Right lobe of liver (tissue), 4 donors: ENCODE measurements at regions not wholly inside any gene's neighbourhood (a gene's known extent, or its start where the extent isn't known, plus 50 kb on each side); places are given as distances from the start of the nearest gene placed in this dataset.

Experiments
- POLR2A ChIP-seq: fragments of 450-650 bp; IDR thresholded peaks from one replicate; pipeline ENCODE4 v1.6.1; 2017; ENCODE audit warnings: antibody characterized with exemption, mild to moderate bottlenecking
- TF ChIP-seq, protein P1 (sequence below), 4 donors: fragments of 200-600 bp in 3 of 4; fragments of 450-650 bp in 1 of 4; IDR thresholded peaks; one replicate each; pipeline versions ENCODE4 v1.5.1 to v1.8.0; 2016 to 2022; ENCODE audit warnings: antibody characterized with exemption in 4 of 4, mild to moderate bottlenecking in 2 of 4
- donor health status: DM: no; HTN: no; CAD: no.
- donor health status: DM: no; HTN: no; CAD: no.
- donor health status: DM: no; HTN: yes; CAD: no.

GRCh38 chr4:163710158-163710557 lies 215.7 kb downstream of the TMA16 start:
- TF ChIP-seq, protein P1, sequence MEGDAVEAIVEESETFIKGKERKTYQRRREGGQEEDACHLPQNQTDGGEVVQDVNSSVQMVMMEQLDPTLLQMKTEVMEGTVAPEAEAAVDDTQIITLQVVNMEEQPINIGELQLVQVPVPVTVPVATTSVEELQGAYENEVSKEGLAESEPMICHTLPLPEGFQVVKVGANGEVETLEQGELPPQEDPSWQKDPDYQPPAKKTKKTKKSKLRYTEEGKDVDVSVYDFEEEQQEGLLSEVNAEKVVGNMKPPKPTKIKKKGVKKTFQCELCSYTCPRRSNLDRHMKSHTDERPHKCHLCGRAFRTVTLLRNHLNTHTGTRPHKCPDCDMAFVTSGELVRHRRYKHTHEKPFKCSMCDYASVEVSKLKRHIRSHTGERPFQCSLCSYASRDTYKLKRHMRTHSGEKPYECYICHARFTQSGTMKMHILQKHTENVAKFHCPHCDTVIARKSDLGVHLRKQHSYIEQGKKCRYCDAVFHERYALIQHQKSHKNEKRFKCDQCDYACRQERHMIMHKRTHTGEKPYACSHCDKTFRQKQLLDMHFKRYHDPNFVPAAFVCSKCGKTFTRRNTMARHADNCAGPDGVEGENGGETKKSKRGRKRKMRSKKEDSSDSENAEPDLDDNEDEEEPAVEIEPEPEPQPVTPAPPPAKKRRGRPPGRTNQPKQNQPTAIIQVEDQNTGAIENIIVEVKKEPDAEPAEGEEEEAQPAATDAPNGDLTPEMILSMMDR (IDR thresholded peaks at IDR 0.05): no peak
- no peak for TF ChIP-seq POLR2A
